ENCODE measurements at regions not wholly inside any gene's neighbourhood (a gene's known extent, or its start where the extent isn't known, plus 50 kb on each side); places are given as distances from the start of the nearest gene placed in this dataset.

DNA sequence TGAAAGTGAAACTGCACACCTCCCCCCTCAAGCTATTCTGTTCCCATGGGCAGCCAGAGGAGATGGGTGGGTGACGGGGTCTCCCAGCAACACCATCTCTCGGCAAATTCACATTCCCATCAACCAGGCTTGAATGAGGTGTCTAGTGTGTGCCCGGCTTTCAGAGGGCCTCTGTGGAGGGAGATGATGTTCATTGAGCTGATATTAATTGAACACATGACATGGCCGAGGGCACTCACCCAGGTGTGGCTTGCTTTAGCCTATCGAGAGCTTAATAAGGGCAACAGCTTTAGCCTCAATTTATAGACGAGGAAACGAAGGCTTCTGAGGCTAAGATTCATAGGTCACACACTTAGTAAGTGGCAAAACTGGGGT is 288.0 kb downstream of the UACA start:
- Histone ChIP-seq H4K20me1 (ENCODE audit: control insufficient read depth, insufficient read depth, insufficient read length) (no peaks in the 10 kb centered on the region), H2BK120ac (ENCODE audit: low read depth, low read length, poor library complexity, severe bottlenecking) (no peak overlapping the region), H3K27me3 (ENCODE audit: insufficient read depth, low read length) (no peaks in the 10 kb centered on the region), H2BK12ac (ENCODE audit: insufficient read length, low read depth, low read length) (no peak overlapping the region), H3K79me2 (ENCODE audit: insufficient read depth, low read length) (no peaks in the 10 kb centered on the region), H3K9me3 (ENCODE audit: control insufficient read depth, low read depth, low read length) (no peaks in the 10 kb centered on the region), H3K23me2 (ENCODE audit: insufficient read length, low read depth, low read length, poor library complexity, severe bottlenecking) (no peaks in the 10 kb centered on the region), H3K4me1 (ENCODE audit: insufficient read depth, low read length) (no peaks in the 10 kb centered on the region), H3K4ac (ENCODE audit: low read depth, low read length) (no peak overlapping the region), H3K23ac (ENCODE audit: insufficient read length, low read depth, low read length) (no peak overlapping the region), H4K8ac (replicated peaks; ENCODE audit: insufficient read length, low read depth, low read length) (no peak overlapping the region), H2AK5ac (ENCODE audit: insufficient read length, low read length) (no peak overlapping the region), H3K9ac (ENCODE audit: extremely low read depth, insufficient read length, low read length) (no peak overlapping the region), H3T11ph (ENCODE audit: low read length) (no peak overlapping the region), H3K4me2 (ENCODE audit: insufficient read depth, insufficient read length, low read length) (no peak overlapping the region), H3K14ac (ENCODE audit: insufficient read depth, low read length) (no peak overlapping the region), H4K5ac (ENCODE audit: insufficient read length, low read depth, low read length) (no peak overlapping the region), H2BK5ac (ENCODE audit: insufficient read length, low read length) (no peak overlapping the region), H4K91ac (ENCODE audit: insufficient read length, low read depth, low read length) (no peak overlapping the region), H3K56ac (ENCODE audit: insufficient read length, low read depth, low read length) (no peak overlapping the region), H2AFZ (ENCODE audit: low read length) (no peak overlapping the region), H3K18ac (ENCODE audit: insufficient read length, low read depth, low read length) (no peak overlapping the region), H3K79me1 (ENCODE audit: insufficient read depth, low read depth, low read length, poor library complexity, severe bottlenecking) (no peaks in the 10 kb centered on the region), H2BK15ac (ENCODE audit: low read depth, low read length) (no peak overlapping the region), H3K27ac (ENCODE audit: insufficient read length, low read depth, low read length) (no peak overlapping the region), H2BK20ac (ENCODE audit: low read depth, low read length, poor library complexity, severe bottlenecking) (no peak overlapping the region)
- TF ChIP-seq, protein P1, sequence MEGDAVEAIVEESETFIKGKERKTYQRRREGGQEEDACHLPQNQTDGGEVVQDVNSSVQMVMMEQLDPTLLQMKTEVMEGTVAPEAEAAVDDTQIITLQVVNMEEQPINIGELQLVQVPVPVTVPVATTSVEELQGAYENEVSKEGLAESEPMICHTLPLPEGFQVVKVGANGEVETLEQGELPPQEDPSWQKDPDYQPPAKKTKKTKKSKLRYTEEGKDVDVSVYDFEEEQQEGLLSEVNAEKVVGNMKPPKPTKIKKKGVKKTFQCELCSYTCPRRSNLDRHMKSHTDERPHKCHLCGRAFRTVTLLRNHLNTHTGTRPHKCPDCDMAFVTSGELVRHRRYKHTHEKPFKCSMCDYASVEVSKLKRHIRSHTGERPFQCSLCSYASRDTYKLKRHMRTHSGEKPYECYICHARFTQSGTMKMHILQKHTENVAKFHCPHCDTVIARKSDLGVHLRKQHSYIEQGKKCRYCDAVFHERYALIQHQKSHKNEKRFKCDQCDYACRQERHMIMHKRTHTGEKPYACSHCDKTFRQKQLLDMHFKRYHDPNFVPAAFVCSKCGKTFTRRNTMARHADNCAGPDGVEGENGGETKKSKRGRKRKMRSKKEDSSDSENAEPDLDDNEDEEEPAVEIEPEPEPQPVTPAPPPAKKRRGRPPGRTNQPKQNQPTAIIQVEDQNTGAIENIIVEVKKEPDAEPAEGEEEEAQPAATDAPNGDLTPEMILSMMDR (conservative IDR thresholded peaks at IDR 0.05): no peak
- no peak overlapping the region for H3K4me3 Mint-ChIP-seq
- DNase-seq: no peak
- no peaks in the 10 kb centered on the region for H3K9me3 Mint-ChIP-seq
- WGBS (ENCODE audit: extremely low coverage, insufficient read length, low lambda C conversion rate): no CpG with 5 or more reads among the region's 7 CpGs
- no peaks in the 10 kb centered on the region for H3K36me3 Mint-ChIP-seq (ENCODE audit: insufficient read depth in 1 of 3, low read depth in 3 of 3)
- peaks cover 3 to 5% of the 10 kb centered on the region in 2 experiments; a peak in 3 of 4 replicates for H3K4me1 Mint-ChIP-seq
- no peak overlapping the region for H3K27ac Mint-ChIP-seq
- peaks cover 3% of the 10 kb centered on the region for H3K27me3 Mint-ChIP-seq (ENCODE audit: low read depth)
